ENCODE measurements at regions not wholly inside any gene's neighbourhood (a gene's known extent, or its start where the extent isn't known, plus 50 kb on each side); places are given as distances from the start of the nearest gene placed in this dataset.

DNA sequence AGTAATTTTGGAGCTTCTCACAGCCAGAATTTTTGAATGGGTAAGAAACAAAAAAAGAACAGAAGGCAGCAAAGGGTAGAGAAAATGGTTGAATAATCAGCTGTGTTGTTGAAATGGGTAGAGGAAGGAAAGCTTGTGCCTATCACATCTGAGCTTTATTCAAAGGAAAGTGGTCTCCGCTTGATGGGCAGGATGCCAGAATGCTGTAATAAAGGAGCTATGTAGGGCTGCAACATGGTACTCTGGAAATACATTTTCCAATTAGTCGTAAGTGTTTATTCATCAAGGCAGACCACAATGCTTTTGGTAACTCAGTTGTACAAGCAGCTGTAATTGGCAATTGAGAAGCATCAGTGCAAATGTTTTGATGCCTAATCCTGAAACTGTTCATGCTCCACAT, 196.9 kb downstream of the ICOS start:
- H4K5ac ChIP-seq (ENCODE audit: insufficient read length, low read depth, low read length), result no peak overlapping the region
- no peaks in the 10 kb centered on the region for H3K4me1 ChIP-seq (ENCODE audit: insufficient read depth, low read length)
- TF ChIP-seq, protein P1, sequence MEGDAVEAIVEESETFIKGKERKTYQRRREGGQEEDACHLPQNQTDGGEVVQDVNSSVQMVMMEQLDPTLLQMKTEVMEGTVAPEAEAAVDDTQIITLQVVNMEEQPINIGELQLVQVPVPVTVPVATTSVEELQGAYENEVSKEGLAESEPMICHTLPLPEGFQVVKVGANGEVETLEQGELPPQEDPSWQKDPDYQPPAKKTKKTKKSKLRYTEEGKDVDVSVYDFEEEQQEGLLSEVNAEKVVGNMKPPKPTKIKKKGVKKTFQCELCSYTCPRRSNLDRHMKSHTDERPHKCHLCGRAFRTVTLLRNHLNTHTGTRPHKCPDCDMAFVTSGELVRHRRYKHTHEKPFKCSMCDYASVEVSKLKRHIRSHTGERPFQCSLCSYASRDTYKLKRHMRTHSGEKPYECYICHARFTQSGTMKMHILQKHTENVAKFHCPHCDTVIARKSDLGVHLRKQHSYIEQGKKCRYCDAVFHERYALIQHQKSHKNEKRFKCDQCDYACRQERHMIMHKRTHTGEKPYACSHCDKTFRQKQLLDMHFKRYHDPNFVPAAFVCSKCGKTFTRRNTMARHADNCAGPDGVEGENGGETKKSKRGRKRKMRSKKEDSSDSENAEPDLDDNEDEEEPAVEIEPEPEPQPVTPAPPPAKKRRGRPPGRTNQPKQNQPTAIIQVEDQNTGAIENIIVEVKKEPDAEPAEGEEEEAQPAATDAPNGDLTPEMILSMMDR (conservative IDR thresholded peaks at IDR 0.05), result no peak
- H2BK12ac ChIP-seq (ENCODE audit: insufficient read length, low read depth, low read length), result no peak overlapping the region
- no peaks in the 10 kb centered on the region for H4K20me1 ChIP-seq (ENCODE audit: control insufficient read depth, insufficient read depth, insufficient read length)
- no peak overlapping the region for H3K4ac ChIP-seq (ENCODE audit: low read depth, low read length)
- H2AFZ ChIP-seq (ENCODE audit: low read length), result no peak overlapping the region
- no peak overlapping the region for H2BK120ac ChIP-seq (ENCODE audit: low read depth, low read length, poor library complexity, severe bottlenecking)
- H3K23me2 ChIP-seq (ENCODE audit: insufficient read length, low read depth, low read length, poor library complexity, severe bottlenecking), result no peaks in the 10 kb centered on the region
- no peaks in the 10 kb centered on the region for H3K79me2 ChIP-seq (ENCODE audit: insufficient read depth, low read length)
- H2AK5ac ChIP-seq (ENCODE audit: insufficient read length, low read length), result no peak overlapping the region
- H3K9me3 Mint-ChIP-seq, result no peaks in the 10 kb centered on the region
- H3K9ac ChIP-seq (ENCODE audit: extremely low read depth, insufficient read length, low read length), result no peak overlapping the region
- H4K91ac ChIP-seq (ENCODE audit: insufficient read length, low read depth, low read length), result no peak overlapping the region
- H3K4me1 Mint-ChIP-seq, result peaks cover 22 to 25% of the 10 kb centered on the region in 2 experiments
- H3K56ac ChIP-seq (ENCODE audit: insufficient read length, low read depth, low read length), result no peak overlapping the region
- H3K9me3 ChIP-seq (ENCODE audit: control insufficient read depth, low read depth, low read length), result no peaks in the 10 kb centered on the region
- no peaks in the 10 kb centered on the region for H3K79me1 ChIP-seq (ENCODE audit: insufficient read depth, low read depth, low read length, poor library complexity, severe bottlenecking)
- H3K23ac ChIP-seq (ENCODE audit: insufficient read length, low read depth, low read length), result no peak overlapping the region
- no peak overlapping the region for H3K27ac ChIP-seq (ENCODE audit: insufficient read length, low read depth, low read length)
- H3K18ac ChIP-seq (ENCODE audit: insufficient read length, low read depth, low read length), result no peak overlapping the region
- H3K27ac Mint-ChIP-seq, result no peak overlapping the region
- H3K14ac ChIP-seq (ENCODE audit: insufficient read depth, low read length), result no peak overlapping the region
- no peak overlapping the region for H3T11ph ChIP-seq (ENCODE audit: low read length)
- DNase-seq, result no peak
- H3K36me3 Mint-ChIP-seq (ENCODE audit: insufficient read depth in 1 of 3, low read depth in 3 of 3), result no peaks in the 10 kb centered on the region
- WGBS (ENCODE audit: extremely low coverage, insufficient read length, low lambda C conversion rate), result no CpG with 5 or more reads among the region's 2 CpGs
- H3K27me3 Mint-ChIP-seq (ENCODE audit: low read depth), result no peaks in the 10 kb centered on the region
- H3K4me3 Mint-ChIP-seq, result no peak overlapping the region
- H3K27me3 ChIP-seq (ENCODE audit: insufficient read depth, low read length), result no peaks in the 10 kb centered on the region
- H4K8ac ChIP-seq (replicated peaks; ENCODE audit: insufficient read length, low read depth, low read length), result no peak overlapping the region
- no peak overlapping the region for H2BK5ac ChIP-seq (ENCODE audit: insufficient read length, low read length)
- H2BK20ac ChIP-seq (ENCODE audit: low read depth, low read length, poor library complexity, severe bottlenecking), result no peak overlapping the region
- H3K4me2 ChIP-seq (ENCODE audit: insufficient read depth, insufficient read length, low read length), result no peak overlapping the region
- no peak overlapping the region for H2BK15ac ChIP-seq (ENCODE audit: low read depth, low read length)

Measured in H9 (cell line).